BE2C (cell line): ENCODE measurements at regions not wholly inside any gene's neighbourhood (a gene's known extent, or its start where the extent isn't known, plus 50 kb on each side); places are given as distances from the start of the nearest gene placed in this dataset.

Source experiments
- DNase-seq: peaks from one replicate; pipeline ENCODE4 v3.0.0-alpha.2; 2020
- H3K27me3 ChIP-seq: fragments of 250-450 bp; sonication (Bioruptor Pico); 2 replicates; pipeline ENCODE4 v1.5.1; 2020; ENCODE audit warnings: mild to moderate bottlenecking
- H3K36me3 ChIP-seq: fragments of 250-450 bp; sonication (Bioruptor Pico); 2 replicates; pipeline ENCODE4 v1.5.1; 2020; ENCODE audit warnings: mild to moderate bottlenecking
- H3K4me1 ChIP-seq: fragments of 250-450 bp; sonication (Bioruptor Pico); 2 replicates; pipeline ENCODE4 v1.5.1; 2020
- H3K4me3 ChIP-seq: 2 replicates; pipeline ENCODE4 v1.5.1; 2011; ENCODE audit warnings: low read depth, low read length
- H3K9me3 ChIP-seq: fragments of 250-450 bp; sonication (Bioruptor Pico); 2 replicates; pipeline ENCODE4 v1.5.1; 2020
- CTCF ChIP-seq: IDR thresholded peaks from 2 replicates; pipeline ENCODE4 v1.5.1; 2012; ENCODE audit warnings: mild to moderate bottlenecking, low read depth, low read length

- H3K27me3 ChIP-seq: no peaks in the 10 kb centered on the region
- no peak for DNase-seq
- H3K4me1 ChIP-seq: peaks cover 7% of the 10 kb centered on the region; the same call in 1 of the 2 replicates
- no peaks in the 10 kb centered on the region for H3K9me3 ChIP-seq
- H3K36me3 ChIP-seq: no peaks in the 10 kb centered on the region
- TF ChIP-seq CTCF: no peak
- no peak overlapping the region for H3K4me3 ChIP-seq
Measured at GRCh38 chr15:85318732-85319076, 61.7 kb upstream of the AKAP13 start.

- Histone ChIP-seq H3K27me3 (no peaks in the 10 kb centered on the region), H3K4me3 (no peak overlapping the region), H3K9me3 (no peaks in the 10 kb centered on the region), H3K4me1 (no peaks in the 10 kb centered on the region), H3K36me3 (no peaks in the 10 kb centered on the region)
- no peak for DNase-seq
- TF ChIP-seq CTCF: no peak
Measured at GRCh38 chr15:85324202-85324601, 56.2 kb upstream of the AKAP13 start.

- no peak for DNase-seq
- Histone ChIP-seq H3K9me3 (no peaks in the 10 kb centered on the region), H3K27me3 (no peaks in the 10 kb centered on the region), H3K4me1 (no peaks in the 10 kb centered on the region), H3K4me3 (no peak overlapping the region), H3K36me3 (no peaks in the 10 kb centered on the region)
- no peak for TF ChIP-seq CTCF
Measured at GRCh38 chr15:85325834-85326233, 54.6 kb upstream of the AKAP13 start.

- Histone ChIP-seq H3K4me1 (peaks cover under 1% of the 10 kb centered on the region; the same call in 1 of the 2 replicates), H3K4me3 (no peak overlapping the region), H3K27me3 (no peaks in the 10 kb centered on the region), H3K9me3 (no peaks in the 10 kb centered on the region), H3K36me3 (no peaks in the 10 kb centered on the region)
- no peak for TF ChIP-seq CTCF
- no peak for DNase-seq
Measured at GRCh38 chr15:85326291-85326690, 54.1 kb upstream of the AKAP13 start.

- no peak for TF ChIP-seq CTCF
- Histone ChIP-seq H3K27me3 (no peaks in the 10 kb centered on the region), H3K4me1 (peaks cover 4% of the 10 kb centered on the region; the same call in 1 of the 2 replicates), H3K9me3 (no peaks in the 10 kb centered on the region), H3K4me3 (no peak overlapping the region), H3K36me3 (no peaks in the 10 kb centered on the region)
- no peak for DNase-seq
Measured at GRCh38 chr15:85327820-85328219, 52.6 kb upstream of the AKAP13 start.

GRCh38 chr15:85329561-85330422 lies 50.6 kb upstream of the AKAP13 start:
- Histone ChIP-seq H3K4me1 (peaks cover 4% of the 10 kb centered on the region; the same call in 1 of the 2 replicates), H3K4me3 (peak overlapping the region; percentile 65), H3K9me3 (no peaks in the 10 kb centered on the region), H3K27me3 (no peaks in the 10 kb centered on the region), H3K36me3 (no peaks in the 10 kb centered on the region)
- no peak for DNase-seq
- no peak for TF ChIP-seq CTCF
